NCI-H774 (cell line): ENCODE measurements at regions not wholly inside any gene's neighbourhood (a gene's known extent, or its start where the extent isn't known, plus 50 kb on each side); places are given as distances from the start of the nearest gene placed in this dataset.

Source experiments
- DNase-seq: peaks from one replicate; lab custom pipeline; 2025; lab: John Stamatoyannopoulos, UW

DNA sequence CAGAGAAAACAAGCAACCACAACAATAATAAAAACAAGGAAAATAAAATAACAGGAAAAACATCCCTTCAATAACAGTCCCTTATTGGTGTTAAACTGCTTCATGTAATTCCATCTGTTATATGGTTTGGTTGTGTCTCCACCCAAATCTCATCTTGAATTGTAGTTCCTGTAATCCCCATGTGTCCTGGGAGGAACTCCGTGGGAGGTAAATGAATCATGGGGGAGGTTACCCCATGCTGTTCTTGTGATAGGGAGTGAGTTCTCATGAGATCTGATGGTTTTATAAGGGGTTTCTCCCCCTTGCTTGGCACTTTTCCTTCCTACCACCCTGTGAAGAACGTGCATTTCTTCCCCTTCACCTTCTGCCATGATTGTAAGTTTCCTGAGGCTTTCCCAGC, 369.8 kb downstream of the TMEM232 start:
- DNase-seq, result no peak

- DNase-seq, result no peak
These were observed 367.2 kb downstream of the TMEM232 start for GRCh38 chr5:110359221-110359620.

DNA sequence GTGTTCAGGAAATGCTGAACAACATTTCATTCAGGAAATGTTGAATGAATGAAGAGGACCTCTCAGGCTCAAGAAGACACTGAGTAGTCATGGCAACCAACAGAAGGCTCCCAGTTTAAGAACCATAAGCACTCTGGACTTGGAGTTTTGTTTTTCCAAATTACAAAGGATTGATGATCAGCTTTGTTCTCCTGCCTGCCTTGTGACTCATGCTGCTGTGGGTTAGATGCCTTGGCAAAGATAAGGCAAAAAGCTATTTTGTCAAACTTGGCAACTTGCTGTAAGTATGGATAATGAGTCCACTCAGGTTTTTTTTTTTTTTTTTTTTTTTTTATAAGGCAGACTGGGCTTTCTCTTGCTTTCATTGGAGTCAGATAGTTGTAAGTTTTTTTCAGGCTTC, 365.0 kb downstream of the TMEM232 start:
- DNase-seq, result no peak

- DNase-seq, result no peak
These were observed 364.2 kb downstream of the TMEM232 start for GRCh38 chr5:110362261-110362660.

DNA sequence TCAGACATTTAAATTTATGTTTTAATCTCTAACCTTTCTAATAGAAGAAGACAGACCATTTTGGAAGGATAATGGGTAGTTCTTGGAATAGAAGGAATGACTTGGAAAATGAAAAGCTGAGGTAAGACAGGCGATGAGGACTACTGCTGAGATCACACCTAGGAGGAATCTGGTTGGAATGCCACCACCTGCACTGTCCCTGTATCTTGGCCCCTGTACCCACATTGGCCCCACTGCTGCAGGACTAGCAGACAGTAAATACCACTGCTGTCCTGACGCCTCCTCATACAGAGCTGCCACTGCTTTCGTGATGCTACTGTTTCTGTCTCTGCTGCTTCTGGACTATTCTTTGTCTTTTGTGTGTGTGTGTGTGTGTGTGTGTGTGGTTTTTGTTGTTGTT, 359.8 kb downstream of the TMEM232 start:
- no peak for DNase-seq
